DMS153 (cell line): ENCODE measurements at regions not wholly inside any gene's neighbourhood (a gene's known extent, or its start where the extent isn't known, plus 50 kb on each side); places are given as distances from the start of the nearest gene placed in this dataset.

Source experiments
- DNase-seq: peaks from one replicate; lab custom pipeline; 2025; lab: John Stamatoyannopoulos, UW

DNA sequence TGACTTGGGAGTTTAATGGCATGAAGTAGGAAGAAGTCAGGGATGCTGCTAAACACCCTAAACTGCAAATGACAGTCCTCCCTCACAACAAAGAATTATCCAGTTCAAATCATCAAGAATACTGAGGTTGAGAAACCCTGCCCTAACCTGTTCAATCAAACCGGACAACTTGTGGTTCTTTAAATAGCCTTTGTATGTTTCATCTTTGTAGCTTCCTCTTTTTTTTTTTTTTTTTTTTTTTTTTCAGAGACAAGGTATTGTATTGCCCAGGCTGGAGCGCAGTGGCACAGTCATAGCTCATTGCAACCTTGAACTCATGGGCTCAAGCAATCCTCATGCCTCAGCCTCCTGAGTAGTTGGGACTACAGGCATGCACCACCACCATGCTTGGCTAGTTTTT lies 52.5 kb upstream of the TTC29 start:
- DNase-seq, result no peak

DNA sequence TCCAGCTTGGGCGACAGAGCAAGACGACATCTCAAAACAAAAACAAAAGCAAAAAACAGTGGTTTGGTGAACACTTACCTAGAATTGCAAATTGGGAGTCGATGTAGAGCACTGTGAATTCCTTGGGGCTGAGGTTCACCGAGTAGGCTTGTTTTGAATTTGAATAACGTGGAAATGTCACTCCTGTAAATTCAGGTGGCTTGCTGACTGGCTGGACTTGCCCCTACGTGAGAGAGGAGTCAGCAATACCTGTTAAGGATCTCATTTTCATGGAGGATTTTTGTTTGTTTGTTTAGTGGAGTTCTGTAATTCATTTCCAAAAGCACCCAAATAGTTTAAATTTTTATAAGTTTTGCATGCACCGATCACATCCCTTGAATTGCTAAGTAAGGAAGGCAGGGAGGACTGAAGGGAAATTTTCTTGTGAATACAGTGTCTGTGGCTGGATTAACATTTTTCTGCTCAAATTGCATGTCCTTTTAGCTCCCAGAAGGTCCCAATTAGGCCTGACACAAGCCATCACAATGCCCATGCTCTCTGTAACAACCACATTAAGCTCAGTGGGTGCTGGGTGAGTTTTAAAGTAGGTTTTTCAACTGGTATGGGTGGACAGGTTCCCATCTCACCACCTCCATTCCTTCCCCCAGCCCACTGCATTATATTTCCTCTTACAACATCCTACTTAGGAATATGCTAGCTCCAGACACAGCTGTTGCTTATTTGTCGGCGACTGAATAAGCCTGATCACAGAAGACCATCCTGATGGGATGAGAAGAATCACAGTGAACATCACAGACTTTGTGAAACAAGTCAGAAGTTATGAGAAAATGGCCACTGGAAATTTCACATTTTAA lies 58.5 kb upstream of the TTC29 start:
- DNase-seq, result no peak

DNA sequence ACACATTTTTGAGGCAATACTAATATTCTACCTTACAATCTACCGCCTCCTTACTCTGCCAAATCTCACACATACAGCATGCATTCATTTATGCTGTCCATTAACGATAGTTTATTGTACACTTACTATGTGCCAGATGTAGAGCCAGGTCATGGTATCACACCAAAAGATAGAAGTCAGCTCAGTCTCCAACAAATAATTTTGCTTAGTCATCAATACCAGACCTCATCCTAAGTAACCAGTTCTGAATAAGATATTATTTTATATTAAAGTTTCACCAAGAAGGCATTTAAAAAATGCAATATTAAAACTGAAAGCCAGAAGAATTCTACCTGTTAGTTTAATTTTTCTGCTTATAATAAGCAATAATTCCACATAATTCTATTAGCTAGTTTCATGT lies 60.6 kb upstream of the TTC29 start:
- DNase-seq, result no peak

DNA sequence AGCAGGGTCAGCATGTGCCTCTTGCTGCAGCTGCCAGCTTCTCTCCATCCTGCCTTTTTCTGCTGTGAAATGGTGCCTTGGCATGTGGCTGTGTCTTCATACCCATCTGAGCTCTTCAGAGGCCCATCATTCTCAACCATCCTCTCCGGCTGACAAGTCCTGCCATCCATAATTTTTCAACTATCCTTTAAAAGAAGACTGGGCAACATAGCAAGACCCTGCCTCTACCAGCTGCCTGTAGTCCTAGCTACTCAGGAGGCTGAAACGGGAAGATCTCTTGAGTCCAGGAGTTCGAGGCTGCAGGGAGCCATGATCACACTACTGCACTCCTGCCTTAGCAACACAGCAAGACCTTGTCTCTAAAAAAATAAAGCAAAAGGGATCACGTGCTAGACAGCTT lies 64.2 kb upstream of the TTC29 start:
- no peak for DNase-seq

DNA sequence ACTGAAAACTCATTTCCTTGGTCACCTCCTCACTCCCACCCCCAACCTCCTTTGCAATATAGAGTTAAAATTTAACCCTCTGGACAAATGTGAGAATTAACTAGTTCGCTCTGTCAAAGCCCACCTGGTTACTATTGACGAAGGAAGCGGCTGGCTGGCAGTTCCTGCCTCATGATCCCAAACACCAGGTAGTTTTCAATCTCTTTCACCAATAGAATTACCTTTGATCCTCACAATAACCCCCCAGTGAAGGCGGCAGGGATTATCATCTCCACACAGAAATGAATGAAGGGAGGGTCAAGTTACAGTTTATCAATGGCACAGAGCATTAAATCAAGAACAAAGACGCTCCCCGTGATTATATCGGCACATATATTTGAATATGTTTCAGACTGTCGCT lies 65.7 kb upstream of the TTC29 start:
- no peak for DNase-seq

DNA sequence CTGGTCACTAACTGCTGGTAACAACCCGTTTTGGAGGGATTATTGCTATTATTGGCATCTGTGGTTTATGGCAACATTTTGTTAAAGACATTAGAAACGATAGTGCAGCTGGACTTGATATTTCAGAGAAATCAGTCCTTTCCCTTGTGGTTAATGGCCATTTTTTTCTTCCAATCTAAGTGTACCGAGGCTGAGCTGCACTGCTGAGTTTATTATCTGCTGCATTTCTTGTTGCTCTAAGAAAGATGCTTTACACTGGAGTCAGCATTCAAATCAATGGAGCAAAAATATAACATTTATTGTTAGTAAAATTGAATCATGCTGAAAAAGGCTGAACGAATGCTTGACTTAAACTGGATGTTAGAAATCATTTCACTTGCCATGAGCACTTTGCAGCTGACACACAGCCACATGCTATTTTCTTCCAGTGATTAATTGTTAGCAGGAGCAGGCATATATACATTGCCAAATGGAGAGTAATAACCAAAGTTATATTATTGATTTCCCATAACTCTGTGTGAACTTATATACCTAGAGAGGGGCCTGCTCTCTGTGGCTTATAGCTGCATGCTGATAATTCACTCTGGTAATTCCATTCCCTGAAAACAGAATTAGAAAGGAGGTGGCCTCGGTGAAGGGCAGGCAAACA lies 66.5 kb upstream of the TTC29 start:
- no peak for DNase-seq

DNA sequence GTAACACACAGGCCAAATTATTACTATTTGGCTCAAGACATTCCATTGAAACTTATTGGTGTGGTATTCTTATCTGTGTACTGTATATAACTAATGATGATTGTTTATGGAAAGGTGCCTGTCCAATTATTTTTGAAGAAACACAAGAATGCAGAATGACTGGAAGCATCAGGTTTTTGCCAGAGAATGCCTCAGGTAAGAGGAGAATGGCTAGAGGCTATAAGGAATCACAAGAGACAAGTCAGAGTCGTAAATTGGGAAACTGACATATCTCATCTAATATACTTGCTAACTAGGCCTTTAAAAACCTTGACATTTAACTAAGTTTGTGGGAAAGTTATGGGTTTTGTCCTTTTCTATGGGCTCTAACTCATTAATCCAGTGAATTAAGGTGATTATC lies 69.3 kb upstream of the TTC29 start:
- no peak for DNase-seq

DNA sequence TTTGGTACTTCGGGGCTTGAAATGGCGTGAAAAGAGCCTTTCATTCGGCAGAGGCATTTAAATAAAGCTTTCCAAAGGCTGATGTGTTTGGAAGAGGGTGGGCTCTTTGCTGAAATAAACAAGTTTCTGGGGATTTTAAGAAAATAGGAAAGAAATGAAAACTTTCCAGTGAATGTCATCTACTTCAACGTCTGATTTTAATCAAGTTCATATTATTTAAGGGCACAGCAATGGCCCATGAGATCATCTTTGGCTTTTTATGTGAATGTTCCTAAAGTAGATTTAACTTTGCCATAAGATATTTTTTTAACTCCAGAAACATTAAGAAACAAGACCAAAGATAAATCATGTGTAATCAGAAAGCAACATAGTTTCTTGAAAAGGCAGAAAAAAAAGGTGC lies 69.8 kb upstream of the TTC29 start:
- no peak for DNase-seq

DNA sequence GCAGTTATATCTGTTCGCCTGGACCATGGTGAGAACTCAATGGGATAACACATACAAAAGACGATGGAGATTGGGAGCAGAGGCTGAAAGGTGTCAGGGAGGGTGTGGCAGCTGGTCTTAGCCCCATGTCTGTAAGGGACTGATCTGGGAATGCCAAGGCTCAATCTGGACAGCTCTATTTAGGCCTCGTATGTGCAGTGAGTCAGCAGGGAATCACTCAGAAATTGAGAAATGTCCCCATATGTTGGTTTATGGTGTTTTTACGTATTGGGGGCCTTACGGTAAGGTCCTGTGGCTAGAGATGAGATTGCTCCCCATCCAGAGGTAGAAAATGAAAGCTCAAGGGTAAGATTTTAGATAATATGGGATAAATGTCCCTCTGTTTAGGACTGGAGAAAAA lies 71.4 kb upstream of the TTC29 start:
- no peak for DNase-seq

DNA sequence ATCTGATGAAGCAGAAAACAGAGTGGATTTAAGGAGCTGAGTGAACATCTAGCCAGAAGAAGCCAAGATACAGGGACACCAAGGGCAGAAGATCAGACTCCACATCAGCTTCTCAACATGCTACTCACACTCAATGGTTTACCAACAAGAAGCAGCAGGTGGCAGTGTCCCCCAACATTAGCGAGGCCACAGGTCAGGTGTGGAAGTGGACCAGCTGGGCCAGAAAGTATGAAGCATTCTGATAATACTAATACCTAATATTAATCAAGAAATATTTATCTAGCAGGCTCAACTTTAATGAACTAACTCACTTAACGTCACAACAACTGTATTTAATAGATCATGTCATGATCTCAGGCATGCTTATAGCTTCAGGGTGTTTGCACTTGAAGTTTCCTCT lies 73.4 kb upstream of the TTC29 start:
- no peak for DNase-seq

DNA sequence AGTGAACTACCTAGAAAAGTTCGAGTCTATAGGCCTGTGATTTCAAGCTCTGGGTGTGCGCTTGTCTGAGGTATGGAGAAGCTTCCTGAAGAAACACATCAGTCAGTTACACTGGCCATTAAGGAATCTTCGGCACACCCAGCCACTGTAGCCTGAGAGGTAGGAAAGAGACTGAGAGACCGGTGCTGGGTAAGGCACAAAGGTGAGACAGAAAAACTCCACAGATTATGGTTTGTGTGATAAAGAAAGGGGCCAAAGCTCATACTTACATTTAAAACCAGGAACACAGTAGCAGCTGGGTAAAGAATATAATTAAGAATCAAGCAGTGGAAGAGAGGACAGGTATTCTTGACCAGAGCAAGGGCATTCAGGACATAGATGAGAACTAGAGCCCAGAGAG lies 74.8 kb upstream of the TTC29 start:
- no peak for DNase-seq

DNA sequence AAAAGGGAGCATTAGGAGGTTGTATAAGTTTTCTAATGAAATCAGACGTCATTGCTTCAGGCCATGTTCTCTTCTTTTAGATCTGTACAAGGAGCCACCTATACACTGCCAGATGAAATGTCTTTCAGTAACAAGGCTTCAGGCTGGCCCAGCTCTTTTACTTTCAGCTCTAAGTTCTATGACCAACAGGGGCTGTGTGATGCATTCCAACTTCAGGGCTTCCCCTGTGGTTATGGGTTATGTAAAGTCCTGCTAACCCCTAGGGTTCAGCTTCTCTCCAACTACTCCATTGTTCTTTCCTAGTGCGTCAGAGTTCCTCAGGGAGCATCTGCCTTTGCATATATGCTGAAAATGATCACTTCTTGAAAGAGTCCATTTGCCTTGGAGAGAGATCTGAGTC lies 79.4 kb upstream of the TTC29 start:
- DNase-seq, result no peak

DNA sequence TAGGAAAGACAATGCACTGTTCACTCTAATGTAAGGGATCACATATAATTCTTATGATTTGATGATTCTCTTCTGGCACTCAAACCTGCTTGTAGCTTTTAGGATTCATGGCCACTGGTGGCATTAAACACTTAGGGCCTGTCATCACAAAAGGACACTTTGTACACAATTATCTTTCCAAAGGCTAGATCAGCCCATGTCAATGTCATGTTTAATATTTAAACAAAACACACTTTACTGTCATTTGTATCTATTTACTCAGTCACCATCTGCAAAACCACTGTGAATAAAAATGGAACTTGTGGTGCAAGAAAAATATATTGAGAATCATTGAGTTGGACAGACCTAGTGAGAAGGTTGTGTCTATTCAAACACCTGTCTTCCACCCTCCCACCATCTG lies 83.6 kb upstream of the TTC29 start:
- no peak for DNase-seq

DNA sequence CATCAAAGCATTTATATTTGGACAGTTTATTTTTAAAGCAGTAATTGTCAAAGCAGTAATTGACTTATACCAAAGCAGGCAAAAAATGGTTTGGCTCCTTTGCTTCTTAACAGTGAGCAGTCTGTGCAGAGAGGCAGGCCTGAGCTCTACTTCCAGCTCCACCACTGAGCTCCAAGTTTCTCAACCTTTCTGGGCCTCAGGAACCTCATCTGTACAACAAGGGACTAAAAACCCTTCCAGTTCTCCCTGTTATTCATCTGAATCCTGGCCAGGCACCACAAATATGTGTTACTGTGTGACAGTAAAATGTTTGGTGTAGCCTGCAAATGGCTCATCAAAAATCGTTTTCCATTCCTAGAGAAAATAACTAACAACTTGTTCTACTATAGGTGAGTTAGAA lies 88.7 kb upstream of the TTC29 start:
- DNase-seq, result no peak

DNA sequence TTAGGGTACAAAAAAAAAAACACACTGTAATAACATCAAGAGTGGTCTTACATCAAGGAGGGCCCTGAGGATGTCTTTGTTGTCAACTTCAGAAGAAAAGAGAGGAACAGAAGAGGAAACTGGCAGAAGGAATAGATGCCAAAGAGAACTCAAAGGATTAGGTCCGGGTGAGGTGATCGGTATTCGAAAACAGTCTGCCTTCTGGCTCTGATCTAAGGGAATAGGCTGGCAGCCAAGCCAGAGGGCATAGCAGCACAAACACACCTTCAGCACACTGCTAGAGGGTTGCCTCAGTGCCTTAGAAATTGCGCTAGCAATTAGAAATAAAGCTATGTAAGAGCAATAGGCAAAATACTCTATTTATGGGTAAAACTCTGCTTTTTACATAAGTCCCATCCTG lies 91.4 kb upstream of the TTC29 start:
- DNase-seq, result no peak

DNA sequence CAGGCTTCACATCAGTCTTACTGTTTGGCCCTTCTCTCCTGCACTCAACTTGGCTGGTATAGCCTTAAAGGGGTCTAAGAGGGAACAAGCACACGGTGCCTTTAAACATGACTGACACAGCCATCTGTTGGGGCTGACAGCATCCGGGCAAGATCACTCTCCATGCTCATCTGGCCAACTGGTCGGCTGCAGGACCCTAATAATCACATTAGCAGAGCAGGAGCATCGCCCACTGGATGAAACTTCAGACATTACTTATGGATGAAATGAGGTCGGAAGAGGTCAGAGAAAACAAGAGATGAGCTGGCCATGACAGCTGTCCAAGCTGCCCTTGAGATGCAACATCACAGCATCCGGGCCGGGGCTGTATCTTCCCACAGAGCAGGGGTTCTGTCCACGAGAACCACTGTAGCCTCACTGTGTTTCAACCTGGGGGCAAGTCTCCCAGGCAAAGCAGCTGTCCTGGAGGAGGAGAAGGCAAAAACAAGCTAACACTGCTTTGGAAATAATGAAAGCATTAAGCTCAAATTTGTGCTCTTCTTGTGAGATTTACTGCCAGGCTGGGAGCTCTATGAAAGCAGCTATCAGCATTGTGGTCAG lies 94.4 kb upstream of the TTC29 start:
- no peak for DNase-seq

DNA sequence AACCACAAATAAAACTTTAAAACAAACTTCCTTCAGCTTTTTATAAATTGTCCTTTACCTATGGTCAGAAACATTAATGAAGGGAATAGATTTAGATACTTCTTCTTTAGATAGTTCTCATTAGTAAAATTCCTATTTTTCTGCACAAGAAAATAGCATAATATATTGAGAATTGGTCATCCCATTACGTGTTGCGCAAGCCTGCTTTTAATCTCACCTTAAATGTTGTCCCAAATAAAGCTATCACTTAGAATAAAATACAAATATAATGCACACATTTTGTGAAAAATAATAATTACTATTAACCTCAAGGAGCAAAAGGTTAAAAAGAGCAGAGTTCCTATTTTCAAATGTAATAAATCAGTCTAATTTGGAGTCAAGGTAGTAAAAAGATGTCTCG lies 95.2 kb upstream of the TTC29 start:
- no peak for DNase-seq

DNA sequence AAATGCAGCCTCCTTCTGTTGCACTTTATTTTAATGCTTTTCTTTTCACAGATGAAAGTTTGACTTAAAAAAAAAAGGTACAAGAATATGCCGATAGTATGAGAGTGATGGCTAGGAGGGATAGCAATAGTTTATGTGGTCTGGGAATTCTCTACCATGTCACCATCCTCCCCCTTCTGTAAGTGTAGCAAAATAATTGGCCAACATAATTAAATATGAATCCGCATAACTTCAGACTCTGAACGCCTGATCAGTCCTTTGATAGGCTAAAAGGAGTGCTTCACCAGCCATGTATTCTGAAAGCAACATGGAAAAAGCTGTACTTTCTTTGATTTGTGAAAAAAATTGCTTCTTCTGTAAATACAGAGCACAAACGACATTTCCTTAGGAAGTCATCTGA lies 95.7 kb upstream of the TTC29 start:
- no peak for DNase-seq

DNA sequence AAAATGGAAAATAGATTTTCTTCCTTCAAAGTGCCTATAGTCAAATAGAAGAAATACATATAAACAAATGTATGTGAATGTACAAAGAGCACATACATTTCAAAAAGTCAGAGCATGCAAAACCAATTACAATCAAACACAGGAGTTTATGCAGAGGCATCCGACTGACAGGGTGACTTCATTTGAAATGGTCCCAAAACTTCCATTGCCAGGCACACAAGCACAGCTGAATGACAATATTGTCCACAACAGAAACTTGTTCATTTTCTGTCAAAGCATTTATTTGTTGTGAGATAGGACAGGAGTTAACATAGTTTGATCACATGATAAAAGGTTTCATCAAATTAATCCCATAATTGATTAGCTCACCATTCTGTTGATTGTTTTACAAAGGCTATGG lies 96.4 kb upstream of the TTC29 start:
- no peak for DNase-seq

DNA sequence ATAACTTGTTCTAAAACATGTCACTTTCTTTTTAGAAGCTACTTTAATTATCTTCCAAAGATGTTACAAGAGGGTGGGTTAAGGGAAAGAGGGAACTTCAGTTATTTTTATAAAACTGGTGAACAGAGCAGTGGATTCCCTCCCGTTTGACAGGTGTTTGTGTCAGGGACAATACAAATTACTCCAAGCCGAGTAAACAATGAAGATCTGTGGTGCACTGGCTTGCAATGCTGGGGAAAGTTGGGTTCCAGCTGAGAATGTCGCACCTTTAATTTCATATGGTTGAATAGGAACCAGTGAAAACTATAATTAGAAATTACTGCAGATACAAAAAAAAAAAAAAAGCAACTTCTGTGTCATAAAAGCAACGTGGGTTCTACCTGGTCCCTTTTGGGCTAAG lies 98.6 kb upstream of the TTC29 start:
- no peak for DNase-seq

DNA sequence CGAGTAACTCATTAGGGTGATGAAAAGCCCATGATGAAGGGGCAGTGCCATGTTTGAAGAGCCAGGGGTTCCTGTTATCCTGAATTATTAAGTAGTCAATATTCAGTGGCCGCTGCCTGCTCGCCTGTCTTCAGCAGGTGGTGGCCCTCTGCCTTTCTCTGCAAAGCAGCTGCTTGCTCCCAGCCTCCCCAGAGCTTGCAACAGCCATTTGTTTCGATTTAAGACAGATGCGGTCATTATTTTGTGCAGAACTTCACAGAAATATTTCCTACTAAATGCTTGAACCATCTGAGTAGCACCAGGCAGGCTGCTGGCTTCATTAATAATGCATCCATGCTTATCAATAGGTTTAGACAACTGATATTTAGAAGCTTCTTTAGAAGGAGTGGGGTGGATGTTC lies 104.3 kb upstream of the TTC29 start:
- no peak for DNase-seq

DNA sequence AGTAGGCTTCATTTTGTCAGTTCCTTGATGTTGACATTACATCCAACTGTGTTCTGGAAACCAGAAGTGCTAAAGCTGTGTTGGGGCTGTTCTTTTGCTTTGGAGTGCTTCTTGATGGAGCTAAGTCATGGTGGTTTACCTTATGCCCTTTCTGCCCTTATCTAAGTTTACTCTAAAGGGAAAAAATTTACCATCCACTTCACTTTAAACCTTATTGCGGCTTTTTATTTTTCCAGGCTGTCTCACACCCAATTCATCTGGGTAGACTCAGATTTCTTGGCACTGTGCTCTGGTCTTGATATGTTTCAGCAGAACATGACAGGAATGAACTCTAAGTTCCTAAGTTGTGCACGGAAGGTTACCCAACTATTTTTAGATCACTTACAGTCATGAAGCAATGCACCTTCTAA lies 104.7 kb upstream of the TTC29 start:
- no peak for DNase-seq

DNA sequence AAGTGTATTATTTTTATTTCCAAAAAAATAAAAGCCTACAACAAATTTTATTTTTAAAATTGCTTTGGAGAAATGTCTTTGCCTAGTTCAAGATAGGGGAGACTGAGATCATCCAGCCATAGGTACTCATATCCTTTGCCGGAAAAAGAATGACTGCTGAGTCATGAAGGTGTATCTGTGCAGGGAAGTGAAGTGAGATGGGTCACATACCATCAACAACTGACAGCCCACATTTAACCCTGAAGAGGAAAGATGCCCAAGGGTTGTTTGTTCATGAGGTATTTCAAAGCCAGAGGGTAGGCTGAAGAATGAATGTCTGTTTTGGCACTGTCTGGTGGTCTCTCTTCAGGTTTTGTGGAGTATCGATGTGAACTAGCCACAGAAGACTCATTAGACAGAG lies 106.7 kb upstream of the TTC29 start:
- DNase-seq, result no peak
